K562 (cell line): ENCODE measurements at regions not wholly inside any gene's neighbourhood (a gene's known extent, or its start where the extent isn't known, plus 50 kb on each side); places are given as distances from the start of the nearest gene placed in this dataset.

Source experiments
- CREB1 ChIP-seq, 2 experiments: sonication (generic) in 1 of 2; formaldehyde crosslinking in 1 of 2; IDR thresholded peaks; 2 replicates each; pipeline versions ENCODE4 v1.6.1 to v1.8.0; 2012 to 2022; ENCODE audit warnings: inconsistent platforms in 1 of 2, mild to moderate bottlenecking in 1 of 2, missing genetic modification reagents in 1 of 2, moderate library complexity in 1 of 2
- ETV5 ChIP-seq: sonication (generic); formaldehyde crosslinking; IDR thresholded peaks from 2 replicates; pipeline ENCODE4 v1.4.0; 2020; ENCODE audit warnings: low read depth, mild to moderate bottlenecking, missing genetic modification reagents
- MITF ChIP-seq: IDR thresholded peaks from 2 replicates; pipeline ENCODE4 v1.6.1; 2014; ENCODE audit warnings: antibody characterized with exemption
- MTA2 ChIP-seq: fragments of 450-650 bp; IDR thresholded peaks from 2 replicates; pipeline ENCODE4 v1.6.1; 2016; ENCODE audit warnings: low read depth
- MXI1 ChIP-seq: IDR thresholded peaks from 2 replicates; pipeline ENCODE4 v1.6.1; 2011; ENCODE audit warnings: low read depth, mild to moderate bottlenecking, improper control_type of control experiment, low read length
- RBM25 ChIP-seq: fragments of 200-400 bp; formaldehyde crosslinking; IDR thresholded peaks from 2 replicates; pipeline ENCODE4 v1.6.1; 2018; ENCODE audit warnings: low read length, low read depth, moderate library complexity; ENCODE audit not compliant: severe bottlenecking
- SMAD1 ChIP-seq: fragments of 150-350 bp; IDR thresholded peaks from 2 replicates; pipeline ENCODE4 v1.6.1; 2014; ENCODE audit warnings: low read length, low read depth; ENCODE audit not compliant: partially characterized antibody
- TAF1 ChIP-seq: IDR thresholded peaks from 2 replicates; pipeline ENCODE4 v1.6.1; 2011; ENCODE audit warnings: mild to moderate bottlenecking, low read length, moderate library complexity; ENCODE audit not compliant: insufficient read depth, control insufficient read depth, severe bottlenecking; ENCODE audit errors: extremely low read depth
- TFE3 ChIP-seq: fragments of 450-650 bp; formaldehyde crosslinking; IDR thresholded peaks from 2 replicates; pipeline ENCODE4 v1.4.0; 2020; ENCODE audit warnings: mild to moderate bottlenecking, mixed read lengths
- ZBTB9 ChIP-seq: fragments of 450-650 bp; formaldehyde crosslinking; IDR thresholded peaks from 2 replicates; pipeline ENCODE4 v1.4.0; 2020; ENCODE audit warnings: mild to moderate bottlenecking, moderate library complexity
- ZNF184 ChIP-seq: sonication (generic); formaldehyde crosslinking; IDR thresholded peaks from 2 replicates; pipeline ENCODE4 v1.5.0; 2020; ENCODE audit warnings: missing genetic modification reagents
- ZNF253 ChIP-seq: fragments of 250-450 bp; sonication (Bioruptor Pico); conservative IDR thresholded peaks from 2 replicates; pipeline ENCODE4 v1.6.1; 2021; ENCODE audit warnings: mild to moderate bottlenecking
- ZNF436 ChIP-seq: fragments of 250-450, 450-650 bp; sonication (Bioruptor Pico); formaldehyde crosslinking; IDR thresholded peaks from 2 replicates; pipeline ENCODE4 v1.7.0; 2020; ENCODE audit warnings: mild to moderate bottlenecking
- ZNF57 ChIP-seq: fragments of 450-650 bp; formaldehyde crosslinking; IDR thresholded peaks from 2 replicates; pipeline ENCODE4 v1.4.0; 2020; ENCODE audit warnings: mild to moderate bottlenecking, moderate library complexity
- ZNF592 ChIP-seq: fragments of 450-650 bp; IDR thresholded peaks from 2 replicates; pipeline ENCODE4 v1.6.1; 2017; ENCODE audit warnings: antibody characterized with exemption, mild to moderate bottlenecking
- ZNF75A ChIP-seq: fragments of 450-650 bp; formaldehyde crosslinking; IDR thresholded peaks from 2 replicates; pipeline ENCODE4 v1.4.0; 2020; ENCODE audit warnings: mild to moderate bottlenecking
- ZNF766 ChIP-seq: fragments of 200-800 bp; sonication (Bioruptor generic); conservative IDR thresholded peaks from 2 replicates; pipeline ENCODE4 v1.6.1; 2016; ENCODE audit warnings: missing genetic modification characterization, missing compliant biosample characterization

DNA sequence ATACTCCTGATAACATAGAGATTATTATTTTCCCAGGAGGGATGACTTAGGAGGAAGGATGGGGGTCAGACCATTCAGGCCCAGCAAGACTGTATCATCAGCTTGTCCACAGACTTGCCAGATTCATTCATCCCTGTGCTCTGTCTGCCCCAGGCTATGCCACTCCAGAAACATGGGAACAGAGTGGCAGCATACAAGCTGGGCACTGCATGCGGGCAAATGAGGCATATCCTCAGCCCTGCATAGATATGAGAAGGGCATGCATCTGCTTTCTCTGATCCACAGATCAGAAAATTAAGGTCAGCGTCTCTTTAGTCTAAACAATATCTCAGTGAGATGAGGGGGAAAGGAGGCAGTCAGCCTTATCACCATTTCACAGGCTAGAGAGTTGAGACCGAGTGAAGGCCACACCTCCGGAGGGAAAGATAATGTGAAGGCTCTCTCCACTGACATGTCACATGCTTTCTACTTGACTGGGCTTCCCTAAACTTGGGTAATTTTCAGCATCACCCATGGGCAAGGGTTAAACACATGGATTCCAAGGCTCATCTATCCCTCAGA, 140.5 kb downstream of the TFAP2B start (continued):
- peak; percentile 83 for TF ChIP-seq ZNF592
- TF ChIP-seq ZNF57 (CRISPR knock-in tag), result no peak
- no peak for TF ChIP-seq SMAD1
- TF ChIP-seq CREB1 (IDR thresholded peaks at IDR 0.05), result peak; percentile 37; the same call in 1 of the 2 replicates
- no peak for TF ChIP-seq CREB1 (CRISPR knock-in tag; IDR thresholded peaks at IDR 0.05)
- TF ChIP-seq RBM25, result peak; percentile 44
- peak; percentile 24; the same call in 1 of the 2 replicates for TF ChIP-seq ZBTB9 (CRISPR knock-in tag)
- no peak for TF ChIP-seq ZNF75A (CRISPR knock-in tag)
- peak; percentile 76; the same call in 1 of the 2 replicates for TF ChIP-seq ETV5 (CRISPR knock-in tag)
- TF ChIP-seq ZNF766 (CRISPR knock-in tag), result peak; percentile 82
- no peak for TF ChIP-seq TAF1
- TF ChIP-seq MTA2, result peak; percentile 75
- peak; percentile 78 for TF ChIP-seq MXI1
- no peak for TF ChIP-seq ZNF253 (CRISPR knock-in tag)
- no peak for TF ChIP-seq ZNF436 (CRISPR knock-in tag)
- TF ChIP-seq ZNF184 (CRISPR knock-in tag), result no peak
- TF ChIP-seq MITF, result peak; percentile 97
- no peak for TF ChIP-seq TFE3 (CRISPR knock-in tag)
